Suprapubic skin (tissue), 3 donors: ENCODE measurements at regions not wholly inside any gene's neighbourhood (a gene's known extent, or its start where the extent isn't known, plus 50 kb on each side); places are given as distances from the start of the nearest gene placed in this dataset.

Source experiments
- CTCF ChIP-seq, 2 donors: fragments of 200-600 bp in 1 of 2; fragments of 450-650 bp in 1 of 2; sonication (generic) in 1 of 2; IDR thresholded peaks; one replicate each; pipeline ENCODE4 v1.5.1; 2016 to 2019; ENCODE audit warnings: antibody characterized with exemption in 2 of 2, mild to moderate bottlenecking in 1 of 2, moderate library complexity in 1 of 2
- POLR2A ChIP-seq, 2 donors: fragments of 450-650 bp; IDR thresholded peaks; one replicate each; pipeline ENCODE4 v1.6.1; 2017; ENCODE audit warnings: antibody characterized with exemption in 2 of 2, mild to moderate bottlenecking in 2 of 2, moderate library complexity in 2 of 2

- TF ChIP-seq CTCF (IDR thresholded peaks at IDR 0.05) (no peak), POLR2A (IDR thresholded peaks at IDR 0.05) (no peak)
Observed at GRCh38 chr20:21933526-21933925, 228.1 kb downstream of the PAX1 start.
